ENCODE measurements at regions not wholly inside any gene's neighbourhood (a gene's known extent, or its start where the extent isn't known, plus 50 kb on each side); places are given as distances from the start of the nearest gene placed in this dataset.

DNA sequence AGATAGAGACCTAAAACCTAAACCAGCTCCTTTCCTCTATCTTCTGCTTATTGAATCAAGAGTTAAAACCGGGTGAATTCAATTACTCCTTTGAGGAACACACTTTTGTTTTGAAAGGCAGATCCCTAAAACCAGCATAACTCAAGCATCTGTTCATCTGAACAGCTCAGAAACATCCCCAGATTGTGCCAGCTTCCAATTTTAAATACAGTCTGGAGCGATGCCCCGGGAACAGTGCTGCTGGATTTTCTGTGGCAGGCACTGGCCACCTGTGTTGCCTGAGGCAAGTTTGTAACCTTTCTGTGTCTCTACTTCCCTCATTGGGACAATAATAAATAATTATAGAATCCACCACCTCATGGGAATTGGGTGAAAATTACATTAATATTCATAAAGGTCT lies 281.4 kb upstream of the NFE2L3 start:
- ATAC-seq (ENCODE audit: low FRiP score), result no peak
- TF ChIP-seq, protein P1, sequence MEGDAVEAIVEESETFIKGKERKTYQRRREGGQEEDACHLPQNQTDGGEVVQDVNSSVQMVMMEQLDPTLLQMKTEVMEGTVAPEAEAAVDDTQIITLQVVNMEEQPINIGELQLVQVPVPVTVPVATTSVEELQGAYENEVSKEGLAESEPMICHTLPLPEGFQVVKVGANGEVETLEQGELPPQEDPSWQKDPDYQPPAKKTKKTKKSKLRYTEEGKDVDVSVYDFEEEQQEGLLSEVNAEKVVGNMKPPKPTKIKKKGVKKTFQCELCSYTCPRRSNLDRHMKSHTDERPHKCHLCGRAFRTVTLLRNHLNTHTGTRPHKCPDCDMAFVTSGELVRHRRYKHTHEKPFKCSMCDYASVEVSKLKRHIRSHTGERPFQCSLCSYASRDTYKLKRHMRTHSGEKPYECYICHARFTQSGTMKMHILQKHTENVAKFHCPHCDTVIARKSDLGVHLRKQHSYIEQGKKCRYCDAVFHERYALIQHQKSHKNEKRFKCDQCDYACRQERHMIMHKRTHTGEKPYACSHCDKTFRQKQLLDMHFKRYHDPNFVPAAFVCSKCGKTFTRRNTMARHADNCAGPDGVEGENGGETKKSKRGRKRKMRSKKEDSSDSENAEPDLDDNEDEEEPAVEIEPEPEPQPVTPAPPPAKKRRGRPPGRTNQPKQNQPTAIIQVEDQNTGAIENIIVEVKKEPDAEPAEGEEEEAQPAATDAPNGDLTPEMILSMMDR (IDR thresholded peaks at IDR 0.05), result no peak
- DNase-seq (ENCODE audit: low spot score), result no peak

DNA sequence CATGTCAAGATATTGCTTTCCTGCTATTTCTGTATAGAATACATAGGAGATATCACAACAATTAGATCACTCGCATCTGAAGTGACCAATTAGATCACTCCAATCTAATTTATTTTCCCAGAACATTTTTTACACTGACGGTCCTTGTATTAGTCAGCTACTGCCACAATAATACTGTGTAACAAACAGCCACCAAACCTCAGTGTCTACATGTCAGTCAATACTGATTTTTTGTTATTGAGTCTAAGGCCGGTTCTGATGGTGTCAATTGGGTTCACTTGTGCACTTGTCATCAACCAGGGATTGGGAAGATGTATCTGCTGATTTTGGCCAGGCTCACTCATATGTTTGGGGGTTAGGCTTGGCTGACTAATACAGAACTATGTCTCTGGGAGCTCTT lies 275.9 kb upstream of the NFE2L3 start:
- TF ChIP-seq, protein P1 (IDR thresholded peaks at IDR 0.05), result no peak
- no peak for ATAC-seq (ENCODE audit: low FRiP score)
- no peak for DNase-seq (ENCODE audit: low spot score)

DNA sequence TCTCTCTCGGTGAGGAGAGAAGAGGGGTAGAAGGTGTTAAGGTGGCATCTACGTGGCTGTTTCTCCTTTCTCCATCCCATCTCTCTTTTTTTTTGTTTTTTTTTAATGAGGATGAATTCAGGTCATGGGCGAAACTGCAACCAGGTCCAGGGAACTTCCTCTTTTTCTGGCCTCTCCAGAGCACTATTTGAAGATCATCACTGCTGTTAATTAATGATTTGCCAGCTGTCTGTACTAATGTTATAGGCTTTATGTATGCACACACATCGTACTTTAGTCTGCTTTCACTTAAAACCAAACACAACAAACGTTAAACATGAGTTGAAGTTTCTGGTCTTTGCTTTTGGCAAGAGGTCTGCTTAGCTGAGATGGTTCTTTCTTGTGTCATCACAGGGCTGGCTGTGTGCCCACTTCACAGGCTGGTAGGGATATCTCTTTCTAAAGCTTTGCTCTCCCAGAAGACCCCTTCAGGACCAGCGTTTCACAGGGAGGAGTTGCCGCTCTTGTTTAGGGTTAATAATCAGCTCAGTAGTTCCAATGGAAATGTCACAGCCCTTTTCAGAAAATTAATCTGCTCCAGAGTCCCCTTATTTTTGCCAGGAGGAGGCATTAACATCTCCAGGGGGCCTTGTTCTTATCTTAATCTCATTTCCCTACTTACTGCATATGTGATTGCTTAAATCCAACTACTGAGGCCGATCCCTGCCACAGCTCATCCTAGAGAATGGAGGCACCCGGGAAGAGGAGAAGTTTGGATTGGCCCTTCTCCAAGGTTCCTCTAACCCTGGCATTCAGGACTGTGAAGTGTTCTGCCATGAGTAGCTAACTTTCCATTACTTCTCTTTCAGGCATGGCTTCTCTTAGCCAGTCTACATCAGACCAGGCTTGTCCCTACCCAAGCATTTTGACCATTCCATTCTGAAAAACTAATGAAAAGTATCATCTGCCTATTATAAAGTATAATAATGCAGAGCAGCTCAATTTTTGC lies 273.9 kb upstream of the NFE2L3 start:
- TF ChIP-seq, protein P1 (IDR thresholded peaks at IDR 0.05), result no peak
- no peak for ATAC-seq (ENCODE audit: low FRiP score)
- DNase-seq (ENCODE audit: low spot score), result no peak

DNA sequence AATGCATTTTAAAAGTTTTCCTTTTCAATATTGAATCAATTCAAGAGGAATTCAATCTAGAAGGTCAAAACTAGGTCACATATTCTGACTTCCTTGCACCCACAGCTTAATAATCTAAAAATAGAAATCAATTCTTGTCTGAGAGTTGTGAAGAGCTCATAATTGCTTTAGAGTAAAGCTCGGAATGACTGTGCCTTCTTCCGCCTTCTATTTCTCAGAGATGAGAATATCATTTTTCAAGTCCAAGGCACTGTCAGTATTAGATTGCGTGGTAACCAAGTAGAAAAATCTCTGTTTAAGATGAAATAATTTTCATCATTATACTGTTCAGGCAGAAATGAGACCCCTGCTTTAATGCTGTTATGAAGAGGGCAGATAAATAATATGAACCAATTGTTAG lies 272.2 kb upstream of the NFE2L3 start:
- ATAC-seq (ENCODE audit: low FRiP score), result no peak
- TF ChIP-seq, protein P1 (IDR thresholded peaks at IDR 0.05), result no peak
- DNase-seq (ENCODE audit: low spot score), result no peak

DNA sequence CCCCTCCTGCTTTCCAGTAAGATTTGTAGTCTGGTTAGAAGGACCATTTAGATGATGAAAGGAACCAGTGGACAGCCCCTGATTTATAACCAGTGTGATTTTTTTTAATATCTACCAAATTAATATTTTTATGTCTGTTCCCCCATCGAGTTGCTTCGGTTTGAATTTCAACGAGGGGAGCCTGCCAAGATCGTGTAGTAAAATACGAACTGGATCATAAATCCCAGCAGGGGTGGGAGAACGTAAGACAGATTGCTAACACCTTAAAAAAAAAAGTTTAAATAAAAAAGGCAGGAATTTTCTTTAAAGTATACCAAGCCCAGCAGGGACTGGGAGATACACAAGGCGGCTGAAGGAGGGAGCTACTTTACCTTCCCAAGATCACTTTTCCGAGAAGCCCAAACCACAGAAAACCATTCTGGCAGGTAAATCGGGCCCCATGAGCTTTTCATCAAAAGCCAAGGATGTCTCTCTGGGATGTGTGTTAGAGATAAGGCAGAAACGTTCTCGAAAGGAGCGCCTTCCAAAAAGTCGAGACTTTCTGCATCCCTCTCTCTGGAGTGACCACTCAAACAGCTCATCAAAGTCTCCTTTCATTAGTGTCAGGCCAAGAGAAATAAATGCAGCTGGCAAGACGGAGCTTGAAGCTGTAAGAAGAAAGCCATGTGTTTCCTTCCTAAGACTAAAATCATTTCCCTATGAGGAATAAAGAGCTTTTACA lies 270.5 kb upstream of the NFE2L3 start:
- no peak for ATAC-seq (ENCODE audit: low FRiP score)
- TF ChIP-seq, protein P1 (IDR thresholded peaks at IDR 0.05), result no peak
- DNase-seq (ENCODE audit: low spot score), result no peak

DNA sequence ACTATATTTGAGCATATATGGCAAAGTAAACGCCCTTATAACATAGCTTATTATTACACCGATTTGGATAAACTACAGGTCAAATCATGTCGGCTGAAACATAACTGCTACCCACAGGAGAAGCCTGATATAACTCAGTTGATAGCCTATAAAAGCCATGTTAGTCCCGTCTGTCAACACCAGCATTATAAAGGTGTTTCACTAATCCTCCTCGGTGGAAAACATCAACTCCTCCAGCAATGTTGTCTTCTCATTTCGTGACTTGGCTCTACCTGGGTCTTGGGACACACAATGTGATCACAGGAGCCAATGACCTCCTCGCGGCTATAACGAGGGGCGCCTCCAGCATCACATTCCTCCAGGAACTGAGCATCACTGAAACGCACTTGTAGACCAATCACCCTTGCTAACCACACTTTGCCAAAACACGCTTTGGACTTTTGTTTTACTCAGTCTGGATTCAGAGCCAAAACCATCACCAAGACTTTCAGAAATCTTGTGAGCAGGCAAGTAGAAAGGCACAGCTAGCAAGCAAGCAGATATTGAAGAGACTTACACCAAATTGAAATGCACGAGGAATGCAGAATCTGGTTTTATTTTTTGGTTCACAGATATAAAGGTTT lies 269.7 kb upstream of the NFE2L3 start:
- TF ChIP-seq, protein P1 (IDR thresholded peaks at IDR 0.05), result no peak
- no peak for ATAC-seq (ENCODE audit: low FRiP score)
- no peak for DNase-seq (ENCODE audit: low spot score)
